ENCODE measurements at regions not wholly inside any gene's neighbourhood (a gene's known extent, or its start where the extent isn't known, plus 50 kb on each side); places are given as distances from the start of the nearest gene placed in this dataset.

DNA sequence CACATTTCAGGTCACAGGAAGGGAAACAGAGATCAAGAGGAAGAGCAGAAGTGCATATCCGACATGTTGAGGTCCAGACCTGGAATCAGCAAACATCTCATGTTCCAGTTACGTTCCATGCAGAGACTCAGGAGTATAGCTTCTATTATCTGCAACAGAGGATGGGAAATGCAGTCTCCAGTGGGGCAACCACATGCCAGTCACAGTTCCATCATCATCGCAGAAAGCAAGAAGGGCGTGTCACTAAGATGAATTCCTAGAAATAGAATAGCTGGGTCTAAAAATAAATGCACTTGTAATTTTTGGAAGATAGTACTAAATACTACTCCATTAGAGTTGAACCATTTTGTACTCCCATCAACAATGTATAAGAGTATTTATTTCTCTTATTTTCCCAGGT, 133.2 kb upstream of the MDFIC start:
- no peaks in the 10 kb centered on the region for H3K27me3 ChIP-seq (replicated peaks in 2 of 5; ENCODE audit: control insufficient read depth in 4 of 5, insufficient read depth in 5 of 5, low read length in 4 of 5)
- ChIA-PET POLR2A (no interaction called here), CTCF (no interaction called here)
- no peak for DNase-seq
- H3K4me1 ChIP-seq (ENCODE audit: control extremely low read depth in 1 of 4, control insufficient read depth in 4 of 4, insufficient read depth in 4 of 4, low read length in 3 of 4): no peaks in the 10 kb centered on the region
- 100% methylated on average over 2 of the region's 4 CpGs for WGBS (ENCODE audit: insufficient coverage)
- no peak overlapping the region for H3K27ac ChIP-seq (ENCODE audit: insufficient read depth in 1 of 2, low read depth in 1 of 2, low read length in 2 of 2, poor library complexity in 1 of 2, severe bottlenecking in 2 of 2)
- no peaks in the 10 kb centered on the region for H3K9me3 ChIP-seq (ENCODE audit: control extremely low read depth in 1 of 5, control insufficient read depth in 4 of 5, insufficient read depth in 2 of 5, low read depth in 1 of 5, low read length in 4 of 5)
- no peak overlapping the region for H3K4me3 ChIP-seq (ENCODE audit: control insufficient read depth in 1 of 7, extremely low read depth in 1 of 7, insufficient read depth in 4 of 7, low read depth in 2 of 7, low read length in 6 of 7)
- no peaks in the 10 kb centered on the region for H3K36me3 ChIP-seq (ENCODE audit: control insufficient read depth in 4 of 4, insufficient read depth in 4 of 4, low read length in 3 of 4)

- no peak overlapping the region for H3K4me3 ChIP-seq (ENCODE audit: control insufficient read depth in 1 of 7, extremely low read depth in 1 of 7, insufficient read depth in 4 of 7, low read depth in 2 of 7, low read length in 6 of 7)
These were observed 132.7 kb upstream of the MDFIC start for GRCh38 chr7:114789161-114789560.

GRCh38 chr7:114789871-114790311, 132.0 kb upstream of the MDFIC start:
- ChIA-PET POLR2A (no interaction called here), CTCF (no interaction called here)
- H3K27me3 ChIP-seq (replicated peaks in 2 of 5; ENCODE audit: control insufficient read depth in 4 of 5, insufficient read depth in 5 of 5, low read length in 4 of 5): no peaks in the 10 kb centered on the region
- H3K4me1 ChIP-seq (ENCODE audit: control extremely low read depth in 1 of 4, control insufficient read depth in 4 of 4, insufficient read depth in 4 of 4, low read length in 3 of 4): no peaks in the 10 kb centered on the region
- H3K4me3 ChIP-seq (ENCODE audit: control insufficient read depth in 1 of 7, extremely low read depth in 1 of 7, insufficient read depth in 4 of 7, low read depth in 2 of 7, low read length in 6 of 7): no peak overlapping the region
- DNase-seq: no peak
- no peaks in the 10 kb centered on the region for H3K9me3 ChIP-seq (ENCODE audit: control extremely low read depth in 1 of 5, control insufficient read depth in 4 of 5, insufficient read depth in 2 of 5, low read depth in 1 of 5, low read length in 4 of 5)
- 67% methylated on average over 3 of the region's 3 CpGs for WGBS (ENCODE audit: insufficient coverage)
- no peak overlapping the region for H3K27ac ChIP-seq (ENCODE audit: insufficient read depth in 1 of 2, low read depth in 1 of 2, low read length in 2 of 2, poor library complexity in 1 of 2, severe bottlenecking in 2 of 2)
- H3K36me3 ChIP-seq (ENCODE audit: control insufficient read depth in 4 of 4, insufficient read depth in 4 of 4, low read length in 3 of 4): no peaks in the 10 kb centered on the region

More at GRCh38 chr7:114789161-114789560, 132.7 kb upstream of the MDFIC start:
- no peaks in the 10 kb centered on the region for H3K4me1 ChIP-seq (ENCODE audit: control extremely low read depth in 1 of 4, control insufficient read depth in 4 of 4, insufficient read depth in 4 of 4, low read length in 3 of 4)
- CTCF ChIA-PET: no interaction called here
- H3K27me3 ChIP-seq (replicated peaks in 2 of 5; ENCODE audit: control insufficient read depth in 4 of 5, insufficient read depth in 5 of 5, low read length in 4 of 5): no peaks in the 10 kb centered on the region
- H3K27ac ChIP-seq (ENCODE audit: insufficient read depth in 1 of 2, low read depth in 1 of 2, low read length in 2 of 2, poor library complexity in 1 of 2, severe bottlenecking in 2 of 2): no peak overlapping the region
- no peaks in the 10 kb centered on the region for H3K36me3 ChIP-seq (ENCODE audit: control insufficient read depth in 4 of 4, insufficient read depth in 4 of 4, low read length in 3 of 4)
- POLR2A ChIA-PET: no interaction called here
- no peaks in the 10 kb centered on the region for H3K9me3 ChIP-seq (ENCODE audit: control extremely low read depth in 1 of 5, control insufficient read depth in 4 of 5, insufficient read depth in 2 of 5, low read depth in 1 of 5, low read length in 4 of 5)
- DNase-seq: no peak
- no CpG with 5 or more reads among the region's 2 CpGs for WGBS (ENCODE audit: insufficient coverage)

DNA sequence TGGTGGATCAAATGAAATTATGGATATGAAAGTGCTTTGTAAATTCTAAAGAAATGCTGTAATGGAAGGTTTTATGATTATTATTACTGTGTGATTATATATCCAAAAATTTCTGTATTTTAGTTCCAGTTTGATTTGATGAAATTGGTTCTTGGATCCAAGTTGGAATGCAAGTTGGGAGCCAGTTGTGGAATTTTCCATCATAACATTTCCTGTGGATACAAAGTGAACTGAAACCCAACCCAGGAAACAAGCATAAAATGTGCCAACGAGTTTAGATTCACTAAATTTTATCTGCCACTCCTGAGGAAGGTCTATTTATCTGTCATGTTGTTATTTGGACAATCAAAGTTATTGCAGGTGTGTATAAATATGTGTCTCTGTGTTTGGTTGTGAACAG, 131.4 kb upstream of the MDFIC start:
- POLR2A ChIA-PET: no interaction called here
- Histone ChIP-seq H3K27ac (ENCODE audit: insufficient read depth in 1 of 2, low read depth in 1 of 2, low read length in 2 of 2, poor library complexity in 1 of 2, severe bottlenecking in 2 of 2) (no peak overlapping the region), H3K4me1 (ENCODE audit: control extremely low read depth in 1 of 4, control insufficient read depth in 4 of 4, insufficient read depth in 4 of 4, low read length in 3 of 4) (no peaks in the 10 kb centered on the region), H3K4me3 (ENCODE audit: control insufficient read depth in 1 of 7, extremely low read depth in 1 of 7, insufficient read depth in 4 of 7, low read depth in 2 of 7, low read length in 6 of 7) (no peak overlapping the region), H3K36me3 (ENCODE audit: control insufficient read depth in 4 of 4, insufficient read depth in 4 of 4, low read length in 3 of 4) (no peaks in the 10 kb centered on the region), H3K27me3 (replicated peaks in 2 of 5; ENCODE audit: control insufficient read depth in 4 of 5, insufficient read depth in 5 of 5, low read length in 4 of 5) (no peaks in the 10 kb centered on the region), H3K9me3 (ENCODE audit: control extremely low read depth in 1 of 5, control insufficient read depth in 4 of 5, insufficient read depth in 2 of 5, low read depth in 1 of 5, low read length in 4 of 5) (no peaks in the 10 kb centered on the region)
- DNase-seq: no peak
- CTCF ChIA-PET: no interaction called here
- 56% methylated on average over 1 of the region's 1 CpG for WGBS (ENCODE audit: insufficient coverage)

- WGBS (ENCODE audit: insufficient coverage): 96% methylated on average over 4 of the region's 4 CpGs
- peak in 1 of 3 donors; percentile 4 for DNase-seq
These were observed 130.1 kb upstream of the MDFIC start for GRCh38 chr7:114791771-114792170.

GRCh38 chr7:114793155-114793845, 128.6 kb upstream of the MDFIC start:
- no peak overlapping the region for H3K27ac ChIP-seq (ENCODE audit: insufficient read depth in 1 of 2, low read depth in 1 of 2, low read length in 2 of 2, poor library complexity in 1 of 2, severe bottlenecking in 2 of 2)
- CTCF ChIA-PET: no interaction called here
- no peaks in the 10 kb centered on the region for H3K4me1 ChIP-seq (ENCODE audit: control extremely low read depth in 1 of 4, control insufficient read depth in 4 of 4, insufficient read depth in 4 of 4, low read length in 3 of 4)
- 29% methylated on average over 3 of the region's 5 CpGs for WGBS (ENCODE audit: insufficient coverage)
- no peaks in the 10 kb centered on the region for H3K36me3 ChIP-seq (ENCODE audit: control insufficient read depth in 4 of 4, insufficient read depth in 4 of 4, low read length in 3 of 4)
- H3K27me3 ChIP-seq (replicated peaks in 2 of 5; ENCODE audit: control insufficient read depth in 4 of 5, insufficient read depth in 5 of 5, low read length in 4 of 5): no peaks in the 10 kb centered on the region
- H3K4me3 ChIP-seq (ENCODE audit: control insufficient read depth in 1 of 7, extremely low read depth in 1 of 7, insufficient read depth in 4 of 7, low read depth in 2 of 7, low read length in 6 of 7): no peak overlapping the region
- H3K9me3 ChIP-seq (ENCODE audit: control extremely low read depth in 1 of 5, control insufficient read depth in 4 of 5, insufficient read depth in 2 of 5, low read depth in 1 of 5, low read length in 4 of 5): no peaks in the 10 kb centered on the region
- POLR2A ChIA-PET: no interaction called here
- DNase-seq: no peak

More at GRCh38 chr7:114791771-114792170, 130.1 kb upstream of the MDFIC start:
- ChIA-PET POLR2A (no interaction called here), CTCF (no interaction called here)
- H3K4me1 ChIP-seq (ENCODE audit: control extremely low read depth in 1 of 4, control insufficient read depth in 4 of 4, insufficient read depth in 4 of 4, low read length in 3 of 4): no peaks in the 10 kb centered on the region
- H3K36me3 ChIP-seq (ENCODE audit: control insufficient read depth in 4 of 4, insufficient read depth in 4 of 4, low read length in 3 of 4): no peaks in the 10 kb centered on the region
- H3K27ac ChIP-seq (ENCODE audit: insufficient read depth in 1 of 2, low read depth in 1 of 2, low read length in 2 of 2, poor library complexity in 1 of 2, severe bottlenecking in 2 of 2): no peak overlapping the region
- no peaks in the 10 kb centered on the region for H3K27me3 ChIP-seq (replicated peaks in 2 of 5; ENCODE audit: control insufficient read depth in 4 of 5, insufficient read depth in 5 of 5, low read length in 4 of 5)
- H3K9me3 ChIP-seq (ENCODE audit: control extremely low read depth in 1 of 5, control insufficient read depth in 4 of 5, insufficient read depth in 2 of 5, low read depth in 1 of 5, low read length in 4 of 5): no peaks in the 10 kb centered on the region
- H3K4me3 ChIP-seq (ENCODE audit: control insufficient read depth in 1 of 7, extremely low read depth in 1 of 7, insufficient read depth in 4 of 7, low read depth in 2 of 7, low read length in 6 of 7): no peak overlapping the region

GRCh38 chr7:114795475-114795874, 126.4 kb upstream of the MDFIC start:
- CTCF ChIA-PET: no interaction called here

More at GRCh38 chr7:114795475-114795874, 126.4 kb upstream of the MDFIC start:
- POLR2A ChIA-PET: no interaction called here
- H3K9me3 ChIP-seq (ENCODE audit: control extremely low read depth in 1 of 5, control insufficient read depth in 4 of 5, insufficient read depth in 2 of 5, low read depth in 1 of 5, low read length in 4 of 5): no peaks in the 10 kb centered on the region
- H3K36me3 ChIP-seq (ENCODE audit: control insufficient read depth in 4 of 4, insufficient read depth in 4 of 4, low read length in 3 of 4): no peaks in the 10 kb centered on the region
- H3K4me1 ChIP-seq (ENCODE audit: control extremely low read depth in 1 of 4, control insufficient read depth in 4 of 4, insufficient read depth in 4 of 4, low read length in 3 of 4): no peaks in the 10 kb centered on the region
- no peak for DNase-seq
- 100% methylated on average over 2 of the region's 2 CpGs for WGBS (ENCODE audit: insufficient coverage)
- H3K27ac ChIP-seq (ENCODE audit: insufficient read depth in 1 of 2, low read depth in 1 of 2, low read length in 2 of 2, poor library complexity in 1 of 2, severe bottlenecking in 2 of 2): no peak overlapping the region
- H3K4me3 ChIP-seq (ENCODE audit: control insufficient read depth in 1 of 7, extremely low read depth in 1 of 7, insufficient read depth in 4 of 7, low read depth in 2 of 7, low read length in 6 of 7): no peak overlapping the region
- H3K27me3 ChIP-seq (replicated peaks in 2 of 5; ENCODE audit: control insufficient read depth in 4 of 5, insufficient read depth in 5 of 5, low read length in 4 of 5): no peaks in the 10 kb centered on the region
